DND-41 (cell line): ENCODE measurements at regions not wholly inside any gene's neighbourhood (a gene's known extent, or its start where the extent isn't known, plus 50 kb on each side); places are given as distances from the start of the nearest gene placed in this dataset.

Source experiments
- ATAC-seq: fragments of 200-7000 bp; cut with Tn5 transposase; 3 replicates; pipeline ENCODE4 v1.9.1; 2021; ENCODE audit warnings: low read depth; ENCODE audit not compliant: insufficient read depth
- DNase-seq: peaks from one replicate; pipeline ENCODE4 v3.0.0-alpha.2; 2020
- H2AFZ ChIP-seq: 2 replicates; pipeline ENCODE4 v1.6.0; 2012; ENCODE audit warnings: low read depth, low read length
- H3K27ac ChIP-seq: 2 replicates; pipeline ENCODE4 v1.5.1; 2012; ENCODE audit warnings: low read length, inconsistent platforms
- H3K27me3 ChIP-seq: fragments of 200-600 bp; sonication (generic); 2 replicates; pipeline ENCODE4 v1.6.0; 2012; ENCODE audit warnings: low read length, mild to moderate bottlenecking, inconsistent platforms; ENCODE audit not compliant: insufficient read depth, poor library complexity
- H3K36me3 ChIP-seq: 2 replicates; pipeline ENCODE4 v1.5.1; 2012; ENCODE audit warnings: low read length, inconsistent platforms; ENCODE audit not compliant: insufficient read depth
- H3K4me1 ChIP-seq: 2 replicates; pipeline ENCODE4 v1.5.1; 2012; ENCODE audit warnings: mild to moderate bottlenecking, low read length; ENCODE audit not compliant: insufficient read depth
- H3K4me2 ChIP-seq: 2 replicates; pipeline ENCODE4 v1.6.0; 2012; ENCODE audit warnings: mild to moderate bottlenecking, moderate library complexity, low read length, inconsistent platforms; ENCODE audit not compliant: insufficient read depth
- H3K4me3 ChIP-seq, 2 experiments: fragments of 200-600 bp in 1 of 2; shearing (Covaris generic) in 1 of 2; 2 replicates each; pipeline ENCODE4 v1.5.1; 2012 to 2016; ENCODE audit warnings: inconsistent platforms in 2 of 2, low read length in 2 of 2, mild to moderate bottlenecking in 2 of 2, low read depth in 1 of 2, moderate library complexity in 1 of 2
- H3K79me2 ChIP-seq: 2 replicates; pipeline ENCODE4 v1.6.0; 2012; ENCODE audit warnings: low read length, inconsistent platforms; ENCODE audit not compliant: insufficient read depth
- H3K9ac ChIP-seq: 2 replicates; pipeline ENCODE4 v1.6.0; 2012; ENCODE audit warnings: low read depth, mild to moderate bottlenecking, inconsistent platforms, low read length, moderate library complexity
- H3K9me3 ChIP-seq: 2 replicates; pipeline ENCODE4 v1.5.1; 2012; ENCODE audit warnings: low read length, moderate library complexity, mild to moderate bottlenecking, inconsistent platforms; ENCODE audit not compliant: insufficient read depth, severe bottlenecking
- H4K20me1 ChIP-seq: 2 replicates; pipeline ENCODE4 v1.6.0; 2012; ENCODE audit warnings: low read length; ENCODE audit not compliant: insufficient read depth
- CTCF ChIP-seq: IDR thresholded peaks from 2 replicates; pipeline ENCODE4 v1.5.1; 2012; ENCODE audit warnings: borderline replicate concordance, low read length, moderate library complexity, mild to moderate bottlenecking; ENCODE audit not compliant: poor library complexity, severe bottlenecking; ENCODE audit errors: extremely low read depth
- EZH2 ChIP-seq: IDR thresholded peaks from 3 replicates; pipeline ENCODE4 v1.6.1; 2012; ENCODE audit warnings: borderline replicate concordance, low read depth, mild to moderate bottlenecking, moderate library complexity, low read length, inconsistent platforms; ENCODE audit not compliant: severe bottlenecking

- H3K4me3 ChIP-seq: no peak overlapping the region
- no peaks in the 10 kb centered on the region for H3K79me2 ChIP-seq
- H3K36me3 ChIP-seq: no peaks in the 10 kb centered on the region
- ATAC-seq (no peak), DNase-seq (no peak)
- no peaks in the 10 kb centered on the region for H4K20me1 ChIP-seq
- no peak for TF ChIP-seq CTCF
- no peak for TF ChIP-seq EZH2
- H3K4me2 ChIP-seq: no peak overlapping the region
- no peaks in the 10 kb centered on the region for H3K27me3 ChIP-seq
- H3K9me3 ChIP-seq: no peaks in the 10 kb centered on the region
- H2AFZ ChIP-seq: no peak overlapping the region
- no peak overlapping the region for H3K27ac ChIP-seq
- no peaks in the 10 kb centered on the region for H3K4me1 ChIP-seq
- no peak overlapping the region for H3K9ac ChIP-seq
Observed at GRCh38 chr13:23022704-23023103, 158.1 kb upstream of the SGCG start.

- no peaks in the 10 kb centered on the region for H4K20me1 ChIP-seq
- H3K9me3 ChIP-seq: no peaks in the 10 kb centered on the region
- H3K36me3 ChIP-seq: no peaks in the 10 kb centered on the region
- no peak overlapping the region for H2AFZ ChIP-seq
- no peak overlapping the region for H3K4me3 ChIP-seq
- no peak overlapping the region for H3K27ac ChIP-seq
- no peaks in the 10 kb centered on the region for H3K79me2 ChIP-seq
- H3K4me1 ChIP-seq: no peaks in the 10 kb centered on the region
- no peak for TF ChIP-seq CTCF
- TF ChIP-seq EZH2: no peak
- H3K9ac ChIP-seq: no peak overlapping the region
- no peak for ATAC-seq
- DNase-seq: no peak
- H3K27me3 ChIP-seq: no peaks in the 10 kb centered on the region
- no peak overlapping the region for H3K4me2 ChIP-seq
Observed at GRCh38 chr13:23025864-23026608, 154.7 kb upstream of the SGCG start.

- no peak overlapping the region for H3K9ac ChIP-seq
- H3K4me1 ChIP-seq: no peaks in the 10 kb centered on the region
- no peak overlapping the region for H3K4me3 ChIP-seq
- no peaks in the 10 kb centered on the region for H4K20me1 ChIP-seq
- H3K27ac ChIP-seq: no peak overlapping the region
- no peak for TF ChIP-seq EZH2
- no peak for TF ChIP-seq CTCF
- no peak overlapping the region for H3K4me2 ChIP-seq
- ATAC-seq (no peak), DNase-seq (no peak)
- no peaks in the 10 kb centered on the region for H3K79me2 ChIP-seq
- H3K9me3 ChIP-seq: no peaks in the 10 kb centered on the region
- H3K27me3 ChIP-seq: no peaks in the 10 kb centered on the region
- H3K36me3 ChIP-seq: no peaks in the 10 kb centered on the region
- no peak overlapping the region for H2AFZ ChIP-seq
Observed at GRCh38 chr13:23039266-23039935, 141.4 kb upstream of the SGCG start.
